Endothelial cell of umbilical vein (primary cell): ENCODE measurements at regions not wholly inside any gene's neighbourhood (a gene's known extent, or its start where the extent isn't known, plus 50 kb on each side); places are given as distances from the start of the nearest gene placed in this dataset.

Experiments used
- BruUV-seq: library from RNA; stranded (reverse); fragments of 400-500 nt; replicated peaks from 2 replicates; lab custom pipeline; 2021; lab: Mats Ljungman, UMichigan
- CTCF ChIA-PET: fragments of 300-600, 350-600 bp; sonication (Branson Sonifier 250); formaldehyde crosslinking; loops from one replicate; lab custom pipeline; 2021; ENCODE audit warnings: antibody characterized with exemption, inconsistent platforms; lab: Charles Lee
- POLR2A ChIA-PET: fragments of 300-600, 350-600 bp; sonication (Branson Sonifier 250); formaldehyde crosslinking; loops from one replicate; lab custom pipeline; 2021; ENCODE audit warnings: antibody characterized with exemption, inconsistent platforms; lab: Charles Lee
- DNase-seq: peaks from one replicate; pipeline ENCODE4 v3.0.0-alpha.2; 2011; ENCODE audit warnings: low read depth, low spot score
- FAIRE-seq: peaks from 2 replicates; lab custom pipeline; 2011; peaks lifted over from hg19 to GRCh38; lab: Jason Lieb, UNC
- H2AFZ ChIP-seq: 2 replicates; pipeline ENCODE4 v1.6.0; 2012; ENCODE audit warnings: low read depth, low read length, control low read depth, inconsistent platforms
- H3K27ac ChIP-seq: 2 replicates; pipeline ENCODE4 v1.5.1; 2011; ENCODE audit warnings: low read depth, mild to moderate bottlenecking, control low read depth, low read length, moderate library complexity; ENCODE audit not compliant: insufficient read depth
- H3K27me3 ChIP-seq, 2 experiments: 2 replicates each; pipeline versions ENCODE4 v1.6.0 to v1.6.1; 2011; ENCODE audit warnings: low read length in 2 of 2, mixed read lengths in 1 of 2; ENCODE audit not compliant: control insufficient read depth in 2 of 2, insufficient read depth in 2 of 2
- H3K36me3 ChIP-seq, 2 experiments: 2 replicates in 1 of 2; 3 replicates in 1 of 2; pipeline ENCODE4 v1.5.1; 2011; ENCODE audit warnings: low read length in 2 of 2, mild to moderate bottlenecking in 1 of 2, moderate library complexity in 1 of 2; ENCODE audit not compliant: control insufficient read depth in 2 of 2, insufficient read depth in 2 of 2; ENCODE audit errors: extremely low read depth in 1 of 2
- H3K4me1 ChIP-seq: 3 replicates; pipeline ENCODE4 v1.5.1; 2011; ENCODE audit warnings: mild to moderate bottlenecking, low read length; ENCODE audit not compliant: control insufficient read depth, insufficient read depth; ENCODE audit errors: extremely low read depth
- H3K4me2 ChIP-seq: 2 replicates; pipeline ENCODE4 v1.6.1; 2011; ENCODE audit warnings: low read length, control low read depth, mixed read lengths; ENCODE audit not compliant: insufficient read depth
- H3K4me3 ChIP-seq, 3 experiments: fragments of 200-600 bp in 1 of 3; sonication (generic), shearing (Covaris generic) in 1 of 3; replicated peaks in 1 of 3; 2 replicates each; pipeline ENCODE4 v1.5.1; 2011 to 2016; ENCODE audit warnings: control low read depth in 3 of 3, low read length in 3 of 3, mild to moderate bottlenecking in 2 of 3, inconsistent platforms in 1 of 3, low read depth in 1 of 3, moderate library complexity in 1 of 3; ENCODE audit not compliant: insufficient read depth in 1 of 3
- H3K79me2 ChIP-seq: 2 replicates; pipeline ENCODE4 v1.6.0; 2012; ENCODE audit warnings: low read length, inconsistent platforms; ENCODE audit not compliant: control insufficient read depth, insufficient read depth
- H3K9ac ChIP-seq: replicated peaks from 2 replicates; pipeline ENCODE3; 2011; ENCODE audit warnings: low read length, control low read depth; ENCODE audit not compliant: insufficient read depth; ENCODE audit errors: extremely low read depth
- H3K9me1 ChIP-seq: replicated peaks from 3 replicates; pipeline ENCODE4 v1.6.0; 2011; ENCODE audit warnings: mild to moderate bottlenecking, low read length; ENCODE audit not compliant: control insufficient read depth, insufficient read depth; ENCODE audit errors: extremely low read depth
- H3K9me3 ChIP-seq: replicated peaks from 2 replicates; pipeline ENCODE4 v1.5.1; 2012; ENCODE audit warnings: low read length, inconsistent platforms; ENCODE audit not compliant: control insufficient read depth, insufficient read depth
- H4K20me1 ChIP-seq: replicated peaks from 2 replicates; pipeline ENCODE3; 2011; ENCODE audit warnings: mild to moderate bottlenecking, low read length; ENCODE audit not compliant: control insufficient read depth, insufficient read depth; ENCODE audit errors: extremely low read depth
- EZH2 ChIP-seq: IDR thresholded peaks from 2 replicates; pipeline ENCODE4 v1.6.1; 2012; ENCODE audit warnings: borderline replicate concordance, low read depth, mild to moderate bottlenecking, moderate library complexity, low read length, inconsistent platforms; ENCODE audit not compliant: severe bottlenecking
- FOS ChIP-seq: IDR thresholded peaks from 2 replicates; pipeline ENCODE4 v1.6.1; 2011; ENCODE audit warnings: mild to moderate bottlenecking, low read length, moderate library complexity, borderline replicate concordance; ENCODE audit not compliant: insufficient read depth
- GATA2 ChIP-seq: IDR thresholded peaks from 2 replicates; pipeline ENCODE4 v1.7.0; 2011; ENCODE audit warnings: low read depth, mild to moderate bottlenecking, moderate library complexity, mixed read lengths, low read length; ENCODE audit not compliant: insufficient read length, insufficient read depth
- JUN ChIP-seq: IDR thresholded peaks from 2 replicates; pipeline ENCODE4 v1.6.1; 2011; ENCODE audit warnings: borderline replicate concordance, low read depth; ENCODE audit not compliant: insufficient read length, insufficient read depth
- MYC ChIP-seq: IDR thresholded peaks from one replicate; pipeline ENCODE4 v1.6.1; 2011; ENCODE audit warnings: mild to moderate bottlenecking, low read depth, low read length
- POLR2A ChIP-seq: IDR thresholded peaks from 2 replicates; pipeline ENCODE4 v1.6.1; 2012; ENCODE audit warnings: low read depth, mild to moderate bottlenecking, control low read depth, low read length
- POLR2AphosphoS5 ChIP-seq: IDR thresholded peaks from 2 replicates; pipeline ENCODE4 v1.6.1; 2012; ENCODE audit warnings: low read depth, mild to moderate bottlenecking, control low read depth, low read length, moderate library complexity; ENCODE audit not compliant: insufficient read depth
- dilution Hi-C: fragments of 300-500 bp; cut with MboI; formaldehyde crosslinking; loops from one replicate; pipeline ENCODE4 v1.15.0; 2019; ENCODE audit warnings: low sequenced_read_pairs; ENCODE audit not compliant: extremely low pct_ligation_motif_present
- intact Hi-C: fragments of 100-400 bp; cut with micrococcal nuclease; formaldehyde crosslinking; loops from one replicate; pipeline ENCODE4 v1.10.0; 2022
- TF ChIP-seq, protein P1 (sequence below): IDR thresholded peaks from 2 replicates; pipeline ENCODE4 v1.6.1; 2011; ENCODE audit not compliant: insufficient read depth, insufficient read length
- TF ChIP-seq, protein P2 (sequence below), 2 donors: IDR thresholded peaks; 1 replicate in 1 of 2; 2 replicates in 1 of 2; pipeline ENCODE4 v1.5.1; 2011; ENCODE audit warnings: low read length in 2 of 2, mild to moderate bottlenecking in 2 of 2, moderate library complexity in 2 of 2, control low read depth in 1 of 2, inconsistent platforms in 1 of 2, low read depth in 1 of 2; ENCODE audit not compliant: insufficient read depth in 1 of 2; ENCODE audit errors: extremely low read depth in 1 of 2

DNA sequence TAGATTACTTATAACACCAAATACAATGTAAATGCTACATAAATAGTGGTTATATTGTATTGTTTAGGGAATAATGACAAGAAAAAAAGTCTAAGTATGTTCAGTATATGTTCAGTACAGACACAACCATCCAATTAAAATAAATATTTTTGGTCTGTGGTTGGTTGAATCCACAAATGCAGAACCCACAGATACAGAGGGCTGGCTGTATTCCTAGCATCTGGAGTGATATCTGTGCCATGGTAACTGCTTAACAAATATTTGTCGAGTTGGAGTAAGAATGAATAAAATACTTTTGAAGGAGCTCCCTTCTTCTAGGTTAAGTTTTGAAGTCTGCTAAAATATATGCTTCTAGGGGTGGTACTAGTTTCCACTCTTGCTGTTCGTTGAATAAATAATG is 241.0 kb downstream of the KLF5 start:
- H3K36me3 ChIP-seq = no peaks in the 10 kb centered on the region
- no peaks in the 10 kb centered on the region for H3K4me1 ChIP-seq
- no peaks in the 10 kb centered on the region for H3K9me3 ChIP-seq
- no peaks in the 10 kb centered on the region for H4K20me1 ChIP-seq
- no peaks in the 10 kb centered on the region for H3K27me3 ChIP-seq
- FAIRE-seq = no peak
- TF ChIP-seq, protein P1, sequence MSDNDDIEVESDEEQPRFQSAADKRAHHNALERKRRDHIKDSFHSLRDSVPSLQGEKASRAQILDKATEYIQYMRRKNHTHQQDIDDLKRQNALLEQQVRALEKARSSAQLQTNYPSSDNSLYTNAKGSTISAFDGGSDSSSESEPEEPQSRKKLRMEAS = no peak
- TF ChIP-seq JUN (no peak), EZH2 (no peak), FOS (no peak), MYC (no peak), POLR2AphosphoS5 (no peak), POLR2A (no peak), GATA2 (no peak)
- TF ChIP-seq, protein P2, sequence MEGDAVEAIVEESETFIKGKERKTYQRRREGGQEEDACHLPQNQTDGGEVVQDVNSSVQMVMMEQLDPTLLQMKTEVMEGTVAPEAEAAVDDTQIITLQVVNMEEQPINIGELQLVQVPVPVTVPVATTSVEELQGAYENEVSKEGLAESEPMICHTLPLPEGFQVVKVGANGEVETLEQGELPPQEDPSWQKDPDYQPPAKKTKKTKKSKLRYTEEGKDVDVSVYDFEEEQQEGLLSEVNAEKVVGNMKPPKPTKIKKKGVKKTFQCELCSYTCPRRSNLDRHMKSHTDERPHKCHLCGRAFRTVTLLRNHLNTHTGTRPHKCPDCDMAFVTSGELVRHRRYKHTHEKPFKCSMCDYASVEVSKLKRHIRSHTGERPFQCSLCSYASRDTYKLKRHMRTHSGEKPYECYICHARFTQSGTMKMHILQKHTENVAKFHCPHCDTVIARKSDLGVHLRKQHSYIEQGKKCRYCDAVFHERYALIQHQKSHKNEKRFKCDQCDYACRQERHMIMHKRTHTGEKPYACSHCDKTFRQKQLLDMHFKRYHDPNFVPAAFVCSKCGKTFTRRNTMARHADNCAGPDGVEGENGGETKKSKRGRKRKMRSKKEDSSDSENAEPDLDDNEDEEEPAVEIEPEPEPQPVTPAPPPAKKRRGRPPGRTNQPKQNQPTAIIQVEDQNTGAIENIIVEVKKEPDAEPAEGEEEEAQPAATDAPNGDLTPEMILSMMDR (IDR thresholded peaks at IDR 0.05; ENCODE audit: extremely low read depth in 1 of 2, insufficient read depth in 1 of 2, low read depth in 1 of 2, low read length in 2 of 2) = no peak
- H3K9ac ChIP-seq = no peak overlapping the region
- dilution Hi-C loops (no loop called here), intact Hi-C loops (no loop called here)
- no peak overlapping the region for H3K4me2 ChIP-seq
- POLR2A ChIA-PET = no interaction called here
- no peaks in the 10 kb centered on the region for H3K79me2 ChIP-seq
- CTCF ChIA-PET = no interaction called here
- DNase-seq = no peak
- H3K27ac ChIP-seq = no peak overlapping the region
- H3K9me1 ChIP-seq = no peaks in the 10 kb centered on the region
- H2AFZ ChIP-seq = no peak overlapping the region
- H3K4me3 ChIP-seq = no peak overlapping the region
- BruUV-seq = no TSS peak
